ENCODE measurements at regions not wholly inside any gene's neighbourhood (a gene's known extent, or its start where the extent isn't known, plus 50 kb on each side); places are given as distances from the start of the nearest gene placed in this dataset.

DNA sequence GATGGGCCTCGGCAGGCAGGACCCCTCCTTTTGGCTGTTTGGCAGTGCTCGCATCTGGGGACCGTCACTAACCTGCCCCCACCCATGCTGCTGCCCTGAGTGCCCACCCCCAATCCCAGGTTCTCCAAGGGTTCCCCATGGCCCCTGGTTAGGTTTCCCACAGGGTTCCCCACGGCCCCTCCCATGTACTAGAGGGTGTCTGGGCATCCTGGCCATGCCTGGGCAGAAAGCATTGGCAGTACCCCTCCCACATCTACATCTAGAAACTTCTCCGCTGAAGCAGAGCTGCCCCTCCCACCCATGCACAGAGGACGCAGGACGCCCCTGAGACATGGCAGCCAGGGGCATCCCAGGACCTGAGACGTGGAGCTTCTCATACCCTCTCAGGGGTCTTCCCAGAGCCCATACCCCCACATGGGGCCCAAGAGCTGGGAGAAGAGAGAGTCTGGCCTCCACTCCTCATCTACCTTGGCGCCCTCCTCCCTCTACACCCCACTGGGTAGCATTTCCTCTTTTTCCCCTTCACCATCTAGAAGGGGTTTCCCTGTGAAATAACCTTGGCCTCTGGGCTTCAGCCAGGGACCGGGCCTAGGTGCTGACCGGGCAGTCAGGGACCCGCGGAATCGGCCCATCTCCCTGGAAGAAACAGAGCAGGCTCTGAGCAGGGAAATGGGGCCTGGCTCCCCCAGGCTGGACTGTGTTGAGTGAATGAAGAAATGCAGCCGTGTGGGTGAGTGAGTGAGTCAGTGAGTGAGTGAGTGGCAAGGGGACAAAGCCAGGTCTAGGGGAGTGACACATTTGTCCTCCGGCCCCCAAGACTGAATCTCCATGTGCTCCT lies 987.3 kb downstream of the BRD1 start:
- TF ChIP-seq POLR2A (IDR thresholded peaks at IDR 0.05; ENCODE audit: extremely low read depth, insufficient read length) (no peak), MYC (IDR thresholded peaks at IDR 0.05; ENCODE audit: low read depth, low read length) (no peak)
- TF ChIP-seq, protein P1, sequence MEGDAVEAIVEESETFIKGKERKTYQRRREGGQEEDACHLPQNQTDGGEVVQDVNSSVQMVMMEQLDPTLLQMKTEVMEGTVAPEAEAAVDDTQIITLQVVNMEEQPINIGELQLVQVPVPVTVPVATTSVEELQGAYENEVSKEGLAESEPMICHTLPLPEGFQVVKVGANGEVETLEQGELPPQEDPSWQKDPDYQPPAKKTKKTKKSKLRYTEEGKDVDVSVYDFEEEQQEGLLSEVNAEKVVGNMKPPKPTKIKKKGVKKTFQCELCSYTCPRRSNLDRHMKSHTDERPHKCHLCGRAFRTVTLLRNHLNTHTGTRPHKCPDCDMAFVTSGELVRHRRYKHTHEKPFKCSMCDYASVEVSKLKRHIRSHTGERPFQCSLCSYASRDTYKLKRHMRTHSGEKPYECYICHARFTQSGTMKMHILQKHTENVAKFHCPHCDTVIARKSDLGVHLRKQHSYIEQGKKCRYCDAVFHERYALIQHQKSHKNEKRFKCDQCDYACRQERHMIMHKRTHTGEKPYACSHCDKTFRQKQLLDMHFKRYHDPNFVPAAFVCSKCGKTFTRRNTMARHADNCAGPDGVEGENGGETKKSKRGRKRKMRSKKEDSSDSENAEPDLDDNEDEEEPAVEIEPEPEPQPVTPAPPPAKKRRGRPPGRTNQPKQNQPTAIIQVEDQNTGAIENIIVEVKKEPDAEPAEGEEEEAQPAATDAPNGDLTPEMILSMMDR (IDR thresholded peaks at IDR 0.05; ENCODE audit: low read depth, low read length), result no peak
- TF ChIP-seq, protein P2, sequence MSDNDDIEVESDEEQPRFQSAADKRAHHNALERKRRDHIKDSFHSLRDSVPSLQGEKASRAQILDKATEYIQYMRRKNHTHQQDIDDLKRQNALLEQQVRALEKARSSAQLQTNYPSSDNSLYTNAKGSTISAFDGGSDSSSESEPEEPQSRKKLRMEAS (IDR thresholded peaks at IDR 0.05; ENCODE audit: low read depth, low read length), result no peak

Data from NB4 (cell line).